Astrocyte of the hippocampus (primary cell): ENCODE measurements at regions not wholly inside any gene's neighbourhood (a gene's known extent, or its start where the extent isn't known, plus 50 kb on each side); places are given as distances from the start of the nearest gene placed in this dataset.
"Not testable (repeated sequence)": the region's sequence is repeated elsewhere in the genome, so short reads cannot be mapped to it uniquely, and the experiment has no call there.

Source experiments
- DNase-seq: peaks from one replicate; pipeline ENCODE4 v3.0.0; 2011; ENCODE audit warnings: low read depth, low spot score

- DNase-seq: not testable (repeated sequence)
Observed at GRCh38 chr3:187475613-187476012, 107.4 kb downstream of the RTP4 start.

GRCh38 chr3:187473778-187474406 lies 105.7 kb downstream of the RTP4 start:
- no peak for DNase-seq

GRCh38 chr3:187466306-187466705 lies 98.1 kb downstream of the RTP4 start:
- not testable (repeated sequence) for DNase-seq

GRCh38 chr3:187465503-187465902 lies 97.3 kb downstream of the RTP4 start:
- no peak for DNase-seq

- DNase-seq: no peak
Observed at GRCh38 chr3:187464682-187465081, 96.5 kb downstream of the RTP4 start.

GRCh38 chr3:187458921-187459320 lies 90.7 kb downstream of the RTP4 start:
- DNase-seq: no peak

- DNase-seq: no peak
Observed at GRCh38 chr3:187458383-187458782, 90.2 kb downstream of the RTP4 start.

GRCh38 chr3:187456250-187456649 lies 88.1 kb downstream of the RTP4 start:
- DNase-seq: peak; percentile 78

- no peak for DNase-seq
Observed at GRCh38 chr3:187454085-187454815, 86.1 kb downstream of the RTP4 start.

- DNase-seq: peak; percentile 20
Observed at GRCh38 chr3:187450431-187451190, 82.4 kb downstream of the RTP4 start.

- DNase-seq: no peak
Observed at GRCh38 chr3:187448674-187449073, 80.5 kb downstream of the RTP4 start.

GRCh38 chr3:187447737-187448136 lies 79.6 kb downstream of the RTP4 start:
- DNase-seq: no peak

- no peak for DNase-seq
Observed at GRCh38 chr3:187445356-187445755, 77.2 kb downstream of the RTP4 start.

- peak; percentile 29 for DNase-seq
Observed at GRCh38 chr3:187434524-187434923, 66.3 kb downstream of the RTP4 start.

GRCh38 chr3:187430576-187430975 lies 62.4 kb downstream of the RTP4 start:
- DNase-seq: no peak
